ENCODE measurements at regions not wholly inside any gene's neighbourhood (a gene's known extent, or its start where the extent isn't known, plus 50 kb on each side); places are given as distances from the start of the nearest gene placed in this dataset.
"Not testable (repeated sequence)": the region's sequence is repeated elsewhere in the genome, so short reads cannot be mapped to it uniquely, and the experiment has no call there.

DNA sequence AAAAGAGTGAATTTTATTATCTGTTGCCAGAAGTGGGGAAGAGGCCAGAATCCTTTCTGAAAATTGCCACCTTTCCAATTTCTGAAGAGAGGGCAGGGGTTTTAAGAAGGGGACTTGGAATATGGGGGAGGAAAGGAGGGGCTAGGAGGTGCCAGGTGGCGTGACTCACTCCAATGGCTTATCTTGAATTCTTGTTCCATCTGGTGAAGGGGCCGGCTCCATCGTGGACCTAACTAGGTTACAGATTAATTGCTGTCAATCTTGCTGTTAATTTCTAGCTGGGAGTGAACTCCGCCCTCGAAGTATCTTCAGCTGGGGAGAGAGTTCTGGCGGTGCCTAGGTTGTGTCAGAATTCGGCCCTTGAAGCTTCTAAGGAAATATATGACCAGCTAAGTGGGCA, 138.7 kb downstream of the YTHDC2 start:
- DNase-seq = peak; percentile 55

- no peak for DNase-seq
Observed at GRCh38 chr5:113654828-113655227, 141.3 kb downstream of the YTHDC2 start.

DNA sequence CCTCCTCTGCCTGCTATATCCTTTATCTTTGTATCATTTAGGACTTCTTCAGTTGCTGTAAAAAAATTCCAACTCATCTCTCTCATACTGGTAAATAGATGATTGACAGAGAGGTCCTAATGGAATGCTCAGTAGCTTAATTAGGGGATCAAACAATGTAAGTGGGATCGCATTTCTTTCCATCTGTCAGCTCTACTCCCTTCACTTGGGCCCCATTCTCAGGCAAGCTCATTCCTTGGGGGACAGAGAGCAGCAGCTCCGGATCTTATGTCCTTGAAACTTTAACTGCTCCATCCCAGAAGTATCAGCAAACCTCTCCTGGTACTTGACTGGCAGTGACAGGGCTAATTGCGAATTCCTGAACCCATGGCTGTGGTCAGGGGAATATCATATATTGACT, 146.7 kb downstream of the YTHDC2 start:
- DNase-seq = peak; percentile 51

GRCh38 chr5:113660706-113661250, 147.3 kb downstream of the YTHDC2 start:
- DNase-seq = no peak

GRCh38 chr5:113663879-113664541, 150.5 kb downstream of the YTHDC2 start:
- no peak for DNase-seq

GRCh38 chr5:113673041-113673440, 159.5 kb downstream of the YTHDC2 start:
- no peak for DNase-seq

DNA sequence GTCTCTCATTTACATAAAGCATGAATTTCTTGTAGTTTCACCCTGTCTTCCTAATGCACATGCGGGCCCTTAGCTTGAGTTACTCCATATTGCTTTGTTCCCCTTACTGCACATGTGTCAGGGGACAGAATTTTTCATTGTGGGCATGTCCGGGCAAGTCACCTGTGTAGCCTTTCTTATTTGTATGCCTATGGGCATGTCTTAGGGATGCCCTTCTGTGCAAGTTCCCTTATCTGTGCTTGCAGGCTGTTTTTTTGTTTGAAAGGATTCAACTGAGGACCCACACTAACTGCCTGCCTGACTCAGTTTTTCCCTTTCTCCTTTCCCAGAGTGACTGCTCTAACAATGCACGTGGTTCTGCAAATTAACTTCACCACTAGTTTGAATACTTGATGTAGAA, 161.7 kb downstream of the YTHDC2 start:
- DNase-seq = no peak

- DNase-seq = no peak
Observed at GRCh38 chr5:113678202-113678601, 164.7 kb downstream of the YTHDC2 start.

DNA sequence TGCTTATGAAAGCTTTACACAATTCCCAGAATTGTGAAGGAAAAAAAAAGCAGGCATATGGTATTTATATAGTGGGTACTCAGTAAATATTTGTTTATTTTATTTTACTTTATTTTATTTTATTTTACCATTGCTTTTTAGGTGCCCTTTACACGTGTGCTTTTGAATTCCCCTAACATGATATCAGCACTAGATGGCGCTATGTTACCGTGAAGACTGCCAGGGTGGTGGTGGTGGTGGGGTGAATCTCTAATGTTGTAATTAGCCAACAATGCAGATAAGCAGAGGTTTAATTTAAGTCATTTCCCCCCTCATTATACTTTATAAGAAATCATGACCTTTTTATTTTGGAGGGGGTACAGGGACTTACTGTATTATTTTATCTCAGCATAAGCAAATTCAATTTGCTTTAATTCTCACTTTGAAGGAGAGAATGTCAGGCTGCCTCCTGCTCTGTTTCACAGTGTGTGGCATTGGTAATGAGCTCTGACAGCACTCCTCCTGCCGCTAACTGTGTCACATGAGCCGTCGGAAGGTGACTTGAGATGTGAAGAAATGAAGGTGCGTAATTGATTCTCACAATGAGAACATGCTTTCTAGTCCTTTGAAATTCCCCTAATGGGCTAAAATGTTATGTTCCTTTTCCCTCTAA, 165.6 kb downstream of the YTHDC2 start:
- DNase-seq = peak; percentile 12

DNA sequence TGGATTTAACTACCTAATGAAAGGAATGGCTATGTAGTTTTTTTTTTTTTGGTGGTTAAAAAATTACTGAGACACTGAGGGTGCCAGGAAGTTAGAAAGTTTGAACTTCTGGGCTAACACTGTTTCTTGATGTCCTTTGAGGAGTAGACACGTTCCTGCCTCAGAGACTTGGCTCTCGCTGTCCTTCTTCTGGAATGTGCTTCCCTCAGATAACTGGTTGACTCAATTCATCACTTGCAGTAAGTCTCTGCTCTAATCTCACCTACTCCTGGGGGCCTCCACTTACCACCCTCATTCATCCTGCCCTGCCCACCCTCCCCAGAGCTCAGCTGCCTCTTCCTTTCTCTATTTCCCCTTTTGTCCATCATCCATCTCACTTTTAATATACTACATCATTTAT, 167.0 kb downstream of the YTHDC2 start:
- no peak for DNase-seq

- DNase-seq = no peak
Observed at GRCh38 chr5:113682497-113683136, 169.1 kb downstream of the YTHDC2 start.

GRCh38 chr5:113683211-113683610, 169.7 kb downstream of the YTHDC2 start:
- DNase-seq = no peak

DNA sequence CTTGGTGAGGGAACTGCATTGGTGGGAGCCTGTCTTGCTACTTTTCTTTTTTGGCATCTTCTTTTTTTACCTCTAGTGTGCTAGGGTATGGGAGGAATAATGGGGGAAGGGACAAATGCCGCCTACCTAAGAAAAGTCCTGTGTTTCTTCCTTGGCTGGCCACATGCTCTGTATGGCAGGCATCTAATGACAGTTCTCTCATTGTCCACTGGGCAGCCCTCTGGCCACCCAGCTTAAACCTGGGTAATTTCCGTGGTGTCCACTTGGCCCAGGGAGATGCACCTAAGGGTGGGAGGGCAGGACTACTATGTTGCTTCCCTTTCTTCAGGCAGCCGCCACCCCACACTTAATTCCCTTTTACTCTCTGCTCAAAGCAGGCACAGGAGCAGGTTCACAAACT, 173.1 kb downstream of the YTHDC2 start:
- no peak for DNase-seq

GRCh38 chr5:113689647-113690046, 176.2 kb downstream of the YTHDC2 start:
- no peak for DNase-seq

- DNase-seq = no peak
Observed at GRCh38 chr5:113692466-113692865, 179.0 kb downstream of the YTHDC2 start.

DNA sequence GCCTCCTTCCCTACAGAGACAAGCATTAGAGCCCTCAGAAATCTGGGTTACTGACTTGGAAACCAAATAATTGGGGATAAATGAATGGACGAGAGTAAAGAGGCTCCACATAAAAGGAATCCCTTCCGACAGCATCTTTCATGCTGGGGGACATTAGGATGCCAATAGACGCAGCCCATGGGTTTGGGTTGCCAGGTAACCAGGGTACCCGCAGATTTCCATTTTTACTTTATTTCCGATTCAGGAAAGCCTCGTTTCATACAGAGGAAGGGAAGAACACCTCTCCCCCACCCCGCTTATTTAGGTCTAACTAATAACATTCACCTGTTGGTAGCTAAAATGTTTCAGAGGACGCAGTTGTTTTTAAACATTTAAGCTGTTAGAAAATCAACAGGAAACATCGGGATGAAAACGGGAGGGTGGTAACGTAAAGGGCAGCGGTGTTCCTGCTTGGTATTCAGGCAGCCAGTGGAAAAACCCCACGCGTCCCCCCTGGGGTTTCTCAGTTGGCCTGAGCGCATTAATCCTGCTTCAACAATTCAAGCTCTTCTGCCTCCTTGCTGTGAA, 179.5 kb downstream of the YTHDC2 start:
- DNase-seq = no peak

- no peak for DNase-seq
Observed at GRCh38 chr5:113693701-113694100, 180.2 kb downstream of the YTHDC2 start.

DNA sequence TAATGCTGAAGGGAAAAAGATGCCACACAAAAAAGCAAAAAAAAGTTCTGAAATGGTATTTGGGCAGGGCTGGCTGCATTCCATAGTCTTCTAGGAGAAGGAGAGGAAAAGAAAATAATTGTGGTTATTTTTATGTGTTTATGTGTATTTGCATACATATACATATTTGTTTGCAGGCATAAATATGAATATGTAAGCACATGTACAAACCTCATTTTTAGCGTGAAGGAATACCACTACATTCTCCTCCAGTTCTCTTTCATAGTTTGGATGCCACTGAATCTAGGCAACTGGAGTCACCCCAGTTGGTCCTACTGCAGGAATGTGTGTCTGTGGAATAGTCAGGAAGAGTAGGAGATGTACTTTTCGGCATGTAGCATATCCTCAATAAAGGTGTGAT, 181.1 kb downstream of the YTHDC2 start:
- DNase-seq = no peak

GRCh38 chr5:113703266-113703665, 189.8 kb downstream of the YTHDC2 start:
- no peak for DNase-seq

DNA sequence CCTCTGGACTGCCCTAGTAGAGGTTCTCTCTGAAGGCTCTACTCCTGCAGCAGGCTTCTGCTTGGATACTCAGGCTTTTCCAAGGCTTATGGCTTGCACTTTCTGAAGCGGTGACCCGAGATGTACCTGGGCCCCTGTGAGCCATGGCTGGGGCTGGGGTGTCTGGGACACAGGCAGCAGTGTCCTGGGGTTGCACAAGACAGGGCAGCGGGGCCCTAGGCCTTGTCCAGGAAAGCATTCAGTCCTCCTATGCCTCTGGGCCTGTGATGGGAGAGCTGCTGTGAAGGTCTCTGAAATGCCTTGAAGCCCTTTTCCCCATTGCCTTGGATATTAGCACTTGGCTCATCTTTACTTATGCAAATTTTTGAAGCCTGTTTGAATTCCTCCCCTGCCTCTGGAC, 192.2 kb downstream of the YTHDC2 start:
- no peak for DNase-seq

DNA sequence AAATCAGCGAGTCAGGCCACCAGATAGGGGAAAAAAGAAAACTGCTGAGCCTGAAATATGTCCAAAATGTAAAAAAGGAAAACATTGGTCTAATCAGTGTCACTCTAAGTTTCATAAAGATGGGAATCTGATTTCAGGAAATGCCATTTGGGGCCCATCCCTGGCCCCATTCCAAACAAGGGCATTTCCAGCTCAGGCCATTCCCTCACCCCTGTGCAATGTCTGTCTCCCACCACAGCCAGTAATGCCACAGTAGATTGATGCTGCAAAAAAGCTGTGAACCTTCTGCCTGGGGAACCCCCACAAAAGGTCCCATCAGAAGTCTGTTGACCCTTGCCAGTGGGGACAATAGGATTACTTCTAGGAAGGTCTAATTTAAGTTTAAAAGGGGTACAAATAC, 199.6 kb downstream of the YTHDC2 start:
- no peak for DNase-seq

DNA sequence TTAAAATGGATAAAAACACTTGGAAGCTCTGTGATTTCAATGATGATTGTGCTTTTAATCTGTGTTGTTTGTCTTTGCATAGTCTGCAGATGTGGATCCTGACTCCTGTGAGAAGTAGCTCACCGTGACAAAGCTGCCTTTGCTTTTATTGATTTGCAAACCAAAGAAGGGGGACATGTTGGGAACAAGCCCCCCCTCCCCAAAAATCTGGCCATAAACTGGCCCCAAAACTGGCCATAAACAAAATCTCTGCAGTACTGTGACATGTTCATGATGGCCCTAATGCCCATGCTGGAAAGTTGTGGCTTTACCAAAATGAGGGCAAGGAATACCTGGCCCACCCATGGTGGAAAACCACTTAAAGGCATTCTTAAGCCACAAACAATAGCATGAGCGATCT, 202.4 kb downstream of the YTHDC2 start:
- not testable (repeated sequence) for DNase-seq

- no peak for DNase-seq
Observed at GRCh38 chr5:113719549-113719948, 206.1 kb downstream of the YTHDC2 start.

GRCh38 chr5:113721171-113721570, 207.7 kb downstream of the YTHDC2 start:
- no peak for DNase-seq

Measured in DMS 273 treated with DMSO at 0.1 percent for 48 hours (cell line).